HepG2 (cell line): ENCODE measurements at regions not wholly inside any gene's neighbourhood (a gene's known extent, or its start where the extent isn't known, plus 50 kb on each side); places are given as distances from the start of the nearest gene placed in this dataset.

Experiments used
- ATAC-seq: fragments of 200-7000 bp; cut with Tn5 transposase; 3 replicates; pipeline ENCODE4 v1.9.1; 2020; ENCODE audit warnings: mild to moderate bottlenecking, moderate library complexity
- BruUV-seq: library from RNA; stranded (reverse); fragments of 400-500 nt; replicated peaks from 2 replicates; lab custom pipeline; 2021; lab: Mats Ljungman, UMichigan
- CTCF ChIA-PET: fragments of 300-600 bp; formaldehyde crosslinking; extraction: SDS; loops from one replicate; lab custom pipeline; 2021; ENCODE audit warnings: low total read pairs, inconsistent platforms, low intra/inter-chr PET ratio; lab: Yijun Ruan, JAX
- POLR2A ChIA-PET: fragments of 350-600 bp; sonication (Branson Sonifier 250); formaldehyde crosslinking; loops from one replicate; lab custom pipeline; 2020; ENCODE audit warnings: antibody characterized with exemption, inconsistent platforms; lab: Yijun Ruan, JAX
- DNase-seq: peaks from one replicate; pipeline ENCODE4 v3.0.0-alpha.2; 2015; ENCODE audit warnings: low spot score
- FAIRE-seq: peaks from 3 replicates; lab custom pipeline; 2011; peaks lifted over from hg19 to GRCh38; lab: Jason Lieb, UNC
- H2AFZ ChIP-seq: one replicate; pipeline ENCODE4 v1.6.1; 2011; ENCODE audit warnings: low read length, inconsistent platforms
- H3K27ac ChIP-seq: fragments of 300-600 bp; 3 replicates; pipeline ENCODE4 v1.8.0; 2011; ENCODE audit warnings: mixed run types, mild to moderate bottlenecking, mixed read lengths, low read length, inconsistent platforms; ENCODE audit not compliant: insufficient read depth; ENCODE audit errors: extremely low read length
- H3K27me3 ChIP-seq, 2 experiments: fragments of 200-600 bp in 1 of 2; 2 replicates in 1 of 2; 3 replicates in 1 of 2; pipeline versions ENCODE4 v1.6.0 to v1.8.0; 2011; ENCODE audit warnings: low read length in 2 of 2, mild to moderate bottlenecking in 2 of 2, moderate library complexity in 2 of 2, inconsistent platforms in 1 of 2; ENCODE audit not compliant: insufficient read depth in 2 of 2, control insufficient read depth in 1 of 2
- H3K36me3 ChIP-seq, 2 experiments: fragments of 200-600 bp in 1 of 2; replicated peaks in 1 of 2; 2 replicates in 1 of 2; 3 replicates in 1 of 2; pipeline versions ENCODE4 v1.5.1 to v1.8.0; 2011; ENCODE audit warnings: low read length in 2 of 2, inconsistent platforms in 1 of 2; ENCODE audit not compliant: insufficient read depth in 2 of 2, control insufficient read depth in 1 of 2
- H3K4me1 ChIP-seq: 2 replicates; pipeline ENCODE4 v1.5.1; 2012; ENCODE audit warnings: low read length, inconsistent platforms; ENCODE audit not compliant: insufficient read depth
- H3K4me2 ChIP-seq: 2 replicates; pipeline ENCODE4 v1.6.0; 2011; ENCODE audit warnings: low read depth, low read length, inconsistent platforms
- H3K4me3 ChIP-seq, 3 experiments: fragments of 200-600 bp in 1 of 3; sonication (generic), shearing (Covaris generic) in 1 of 3; replicated peaks in 1 of 3; 2 replicates each; pipeline ENCODE4 v1.5.1; 2011 to 2016; ENCODE audit warnings: low read length in 3 of 3, inconsistent platforms in 2 of 3, low read depth in 2 of 3, mild to moderate bottlenecking in 2 of 3, control low read depth in 1 of 3, mixed read lengths in 1 of 3; ENCODE audit not compliant: insufficient read depth in 1 of 3
- H3K79me2 ChIP-seq: one replicate; pipeline ENCODE4 v1.6.1; 2011; ENCODE audit warnings: low read length, inconsistent platforms; ENCODE audit not compliant: insufficient read depth
- H3K9ac ChIP-seq: 2 replicates; pipeline ENCODE4 v1.6.0; 2011; ENCODE audit warnings: mild to moderate bottlenecking, low read depth, low read length, inconsistent platforms; ENCODE audit not compliant: insufficient read depth
- H3K9me3 ChIP-seq: 2 replicates; pipeline ENCODE4 v1.5.1; 2012; ENCODE audit warnings: mild to moderate bottlenecking, low read length
- H4K20me1 ChIP-seq: 2 replicates; pipeline ENCODE4 v1.6.0; 2011; ENCODE audit warnings: inconsistent platforms, mild to moderate bottlenecking, low read length, moderate library complexity; ENCODE audit not compliant: insufficient read depth
- IRF2 ChIP-seq: IDR thresholded peaks from 2 replicates; pipeline ENCODE4 v1.6.1; 2018; ENCODE audit warnings: missing genetic modification reagents, missing compliant biosample characterization
- MIXL1 ChIP-seq: IDR thresholded peaks from 2 replicates; pipeline ENCODE4 v1.6.1; 2016
- PHF20 ChIP-seq: sonication (generic); formaldehyde crosslinking; IDR thresholded peaks from 2 replicates; pipeline ENCODE4 v1.5.0; 2020; ENCODE audit warnings: mild to moderate bottlenecking, missing genetic modification reagents
- RFX5 ChIP-seq: IDR thresholded peaks from 2 replicates; pipeline ENCODE4 v1.6.1; 2011; ENCODE audit warnings: low read depth, low read length, improper control_type of control experiment
- RXRA ChIP-seq: sonication (generic); formaldehyde crosslinking; IDR thresholded peaks from 2 replicates; pipeline ENCODE4 v1.5.1; 2020; ENCODE audit warnings: missing genetic modification reagents
- TCF12 ChIP-seq, 2 experiments: fragments of 450-650 bp in 1 of 2; sonication (generic) in 1 of 2; formaldehyde crosslinking in 1 of 2; IDR thresholded peaks; 2 replicates each; pipeline versions ENCODE4 v1.6.1 to v1.8.0; 2017 to 2022; ENCODE audit warnings: antibody characterized with exemption in 1 of 2, mild to moderate bottlenecking in 1 of 2, missing genetic modification reagents in 1 of 2, moderate library complexity in 1 of 2
- ZNF33A ChIP-seq: sonication (generic); formaldehyde crosslinking; IDR thresholded peaks from 2 replicates; pipeline ENCODE4 v1.5.1; 2020; ENCODE audit warnings: missing genetic modification reagents, mild to moderate bottlenecking, moderate library complexity, borderline replicate concordance
- ZNF607 ChIP-seq: sonication (generic); formaldehyde crosslinking; IDR thresholded peaks from 2 replicates; pipeline ENCODE4 v1.5.1; 2020; ENCODE audit warnings: missing genetic modification reagents, mild to moderate bottlenecking, borderline replicate concordance
- ZNF776 ChIP-seq: sonication (generic); formaldehyde crosslinking; IDR thresholded peaks from 2 replicates; pipeline ENCODE4 v1.4.0; 2020; ENCODE audit warnings: mild to moderate bottlenecking, missing genetic modification reagents
- ZNF83 ChIP-seq: sonication (generic); formaldehyde crosslinking; IDR thresholded peaks from 2 replicates; pipeline ENCODE4 v1.4.0; 2020; ENCODE audit warnings: missing genetic modification reagents, mild to moderate bottlenecking, borderline replicate concordance
- WGBS: methylation state at CpG from one replicate; pipeline ENCODE4 v1.1.6; 2017; ENCODE audit warnings: low lambda C conversion rate; 5-methylcytosine and 5-hydroxymethylcytosine counted together
- in situ Hi-C: cut with HindIII; loops from 2 replicates; pipeline ENCODE4 v1.10.0; 2017; ENCODE audit warnings: low pct_unique_long_range_greater_than_20kb; ENCODE audit not compliant: extremely low pct_ligation_motif_present
- intact Hi-C: fragments of 100-400 bp; cut with micrococcal nuclease; formaldehyde crosslinking; loops from one replicate; pipeline ENCODE4 v1.10.0; 2022; ENCODE audit not compliant: unreplicated experiment
- TF ChIP-seq, protein P1 (sequence below): sonication (generic); formaldehyde crosslinking; IDR thresholded peaks from 2 replicates; pipeline ENCODE4 v1.8.0; 2022; ENCODE audit warnings: mild to moderate bottlenecking, missing genetic modification reagents; ENCODE audit not compliant: insufficient replicate concordance
- TF ChIP-seq, protein P2 (sequence below): IDR thresholded peaks from 2 replicates; pipeline ENCODE4 v1.6.1; 2018; ENCODE audit warnings: missing genetic modification reagents
- TF ChIP-seq, protein P3 (sequence below): sonication (generic); formaldehyde crosslinking; IDR thresholded peaks from 2 replicates; pipeline ENCODE4 v1.4.0; 2020; ENCODE audit warnings: mild to moderate bottlenecking, missing genetic modification reagents, borderline replicate concordance

DNA sequence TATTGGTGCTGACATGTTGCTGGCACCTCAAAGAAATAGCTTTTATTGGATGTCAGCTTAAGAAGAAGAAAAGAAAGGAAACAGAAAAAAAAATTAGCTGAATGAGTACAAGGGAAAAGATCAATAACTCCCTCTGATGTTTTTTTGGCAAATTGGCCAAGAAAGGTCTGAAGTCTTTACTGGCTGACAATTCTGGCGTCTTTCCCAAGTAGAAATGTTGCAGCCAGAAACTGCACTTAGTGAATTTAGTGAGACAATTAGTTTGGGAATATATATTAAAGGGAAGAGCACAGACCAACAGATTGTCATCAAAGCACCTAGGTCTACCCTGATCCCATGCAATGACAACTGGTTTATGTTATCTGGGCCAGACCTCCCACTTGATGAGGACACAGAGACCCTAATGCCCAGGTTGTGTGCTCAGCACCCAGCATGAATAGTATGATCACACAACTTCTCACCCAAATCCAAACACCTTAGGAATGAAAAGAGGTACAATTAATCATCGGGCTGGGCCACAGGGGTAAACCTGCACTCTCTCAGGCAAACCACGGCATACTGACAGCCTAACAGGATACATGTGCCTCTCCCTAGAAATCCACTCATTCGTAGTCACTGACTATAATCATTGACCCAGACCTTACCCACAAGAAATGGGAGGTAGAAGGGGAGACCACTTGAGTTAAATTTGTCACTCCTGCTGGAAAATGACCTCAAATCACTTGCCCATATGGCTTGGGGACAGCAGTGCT lies 612.3 kb upstream of the ARID1B start:
- Histone ChIP-seq H3K36me3 (no peaks in the 10 kb centered on the region), H3K4me2 (no peak overlapping the region), H3K27me3 (peaks cover 0 to 15% of the 10 kb centered on the region in 2 experiments; a peak in 2 of 5 replicates), H2AFZ (no peak overlapping the region), H3K4me1 (no peaks in the 10 kb centered on the region), H3K79me2 (no peaks in the 10 kb centered on the region), H3K9ac (no peak overlapping the region), H3K27ac (no peak overlapping the region), H3K4me3 (no peak overlapping the region), H3K9me3 (no peaks in the 10 kb centered on the region), H4K20me1 (no peaks in the 10 kb centered on the region)
- WGBS = 5% methylated on average over 4 of the region's 4 CpGs
- FAIRE-seq (no peak), DNase-seq (no peak), ATAC-seq (no peak)
- in situ Hi-C loops = no loop called here
- CTCF ChIA-PET = no interaction called here
- no TSS peak for BruUV-seq
- TF ChIP-seq, protein P1, sequence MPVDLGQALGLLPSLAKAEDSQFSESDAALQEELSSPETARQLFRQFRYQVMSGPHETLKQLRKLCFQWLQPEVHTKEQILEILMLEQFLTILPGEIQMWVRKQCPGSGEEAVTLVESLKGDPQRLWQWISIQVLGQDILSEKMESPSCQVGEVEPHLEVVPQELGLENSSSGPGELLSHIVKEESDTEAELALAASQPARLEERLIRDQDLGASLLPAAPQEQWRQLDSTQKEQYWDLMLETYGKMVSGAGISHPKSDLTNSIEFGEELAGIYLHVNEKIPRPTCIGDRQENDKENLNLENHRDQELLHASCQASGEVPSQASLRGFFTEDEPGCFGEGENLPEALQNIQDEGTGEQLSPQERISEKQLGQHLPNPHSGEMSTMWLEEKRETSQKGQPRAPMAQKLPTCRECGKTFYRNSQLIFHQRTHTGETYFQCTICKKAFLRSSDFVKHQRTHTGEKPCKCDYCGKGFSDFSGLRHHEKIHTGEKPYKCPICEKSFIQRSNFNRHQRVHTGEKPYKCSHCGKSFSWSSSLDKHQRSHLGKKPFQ (CRISPR knock-in tag) = no peak
- intact Hi-C loops = no loop called here
- POLR2A ChIA-PET = no interaction called here

DNA sequence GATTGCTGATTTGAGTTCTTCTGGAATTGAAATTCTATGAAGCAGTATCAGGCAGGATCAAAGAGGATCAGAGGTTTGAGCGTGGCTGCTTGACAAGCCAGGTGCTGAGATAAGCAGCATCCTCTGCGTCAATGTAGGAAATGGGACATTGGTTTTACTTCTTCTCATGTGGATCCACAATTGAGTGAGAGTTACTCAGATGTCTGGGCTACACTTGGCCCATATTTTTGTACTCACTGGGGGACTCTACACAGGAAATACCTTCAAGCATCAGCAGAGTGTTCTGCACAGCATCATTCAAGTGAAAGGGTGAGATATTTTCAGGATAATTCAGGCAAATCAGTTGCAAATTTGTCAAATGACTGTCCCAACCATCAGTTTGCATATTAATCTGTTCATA lies 613.9 kb upstream of the ARID1B start:
- Histone ChIP-seq H3K9me3 (no peaks in the 10 kb centered on the region), H3K79me2 (no peaks in the 10 kb centered on the region), H3K27ac (no peak overlapping the region), H3K4me3 (no peak overlapping the region), H2AFZ (no peak overlapping the region), H3K4me2 (no peak overlapping the region), H3K9ac (no peak overlapping the region), H4K20me1 (no peaks in the 10 kb centered on the region), H3K4me1 (no peaks in the 10 kb centered on the region), H3K27me3 (peaks cover 0 to 15% of the 10 kb centered on the region in 2 experiments; a peak in 2 of 5 replicates), H3K36me3 (no peaks in the 10 kb centered on the region)
- intact Hi-C loops (no loop called here), in situ Hi-C loops (no loop called here)
- ChIA-PET POLR2A (no interaction called here), CTCF (no interaction called here)
- no peak for FAIRE-seq
- WGBS = 6% methylated on average over 2 of the region's 2 CpGs
- BruUV-seq = no TSS peak
- no peak for DNase-seq
- no peak for ATAC-seq
- TF ChIP-seq ZNF83 (CRISPR knock-in tag) (no peak), TCF12 (IDR thresholded peaks at IDR 0.05) (no peak), TCF12 (CRISPR knock-in tag; IDR thresholded peaks at IDR 0.05) (no peak), ZNF33A (CRISPR knock-in tag) (no peak), ZNF607 (CRISPR knock-in tag) (no peak), IRF2 (no peak), RFX5 (no peak), PHF20 (CRISPR knock-in tag) (no peak), ZNF776 (no peak), MIXL1 (no peak), RXRA (CRISPR knock-in tag) (no peak)
- TF ChIP-seq, protein P2, sequence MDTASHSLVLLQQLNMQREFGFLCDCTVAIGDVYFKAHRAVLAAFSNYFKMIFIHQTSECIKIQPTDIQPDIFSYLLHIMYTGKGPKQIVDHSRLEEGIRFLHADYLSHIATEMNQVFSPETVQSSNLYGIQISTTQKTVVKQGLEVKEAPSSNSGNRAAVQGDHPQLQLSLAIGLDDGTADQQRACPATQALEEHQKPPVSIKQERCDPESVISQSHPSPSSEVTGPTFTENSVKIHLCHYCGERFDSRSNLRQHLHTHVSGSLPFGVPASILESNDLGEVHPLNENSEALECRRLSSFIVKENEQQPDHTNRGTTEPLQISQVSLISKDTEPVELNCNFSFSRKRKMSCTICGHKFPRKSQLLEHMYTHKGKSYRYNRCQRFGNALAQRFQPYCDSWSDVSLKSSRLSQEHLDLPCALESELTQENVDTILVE = no peak
- TF ChIP-seq, protein P3, sequence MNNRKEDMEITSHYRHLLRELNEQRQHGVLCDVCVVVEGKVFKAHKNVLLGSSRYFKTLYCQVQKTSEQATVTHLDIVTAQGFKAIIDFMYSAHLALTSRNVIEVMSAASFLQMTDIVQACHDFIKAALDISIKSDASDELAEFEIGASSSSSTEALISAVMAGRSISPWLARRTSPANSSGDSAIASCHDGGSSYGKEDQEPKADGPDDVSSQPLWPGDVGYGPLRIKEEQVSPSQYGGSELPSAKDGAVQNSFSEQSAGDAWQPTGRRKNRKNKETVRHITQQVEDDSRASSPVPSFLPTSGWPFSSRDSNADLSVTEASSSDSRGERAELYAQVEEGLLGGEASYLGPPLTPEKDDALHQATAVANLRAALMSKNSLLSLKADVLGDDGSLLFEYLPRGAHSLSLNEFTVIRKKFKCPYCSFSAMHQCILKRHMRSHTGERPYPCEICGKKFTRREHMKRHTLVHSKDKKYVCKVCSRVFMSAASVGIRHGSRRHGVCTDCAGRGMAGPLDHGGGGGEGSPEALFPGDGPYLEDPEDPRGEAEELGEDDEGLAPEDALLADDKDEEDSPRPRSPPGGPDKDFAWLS (CRISPR knock-in tag) = no peak
